ENCODE measurements at regions not wholly inside any gene's neighbourhood (a gene's known extent, or its start where the extent isn't known, plus 50 kb on each side); places are given as distances from the start of the nearest gene placed in this dataset.

DNA sequence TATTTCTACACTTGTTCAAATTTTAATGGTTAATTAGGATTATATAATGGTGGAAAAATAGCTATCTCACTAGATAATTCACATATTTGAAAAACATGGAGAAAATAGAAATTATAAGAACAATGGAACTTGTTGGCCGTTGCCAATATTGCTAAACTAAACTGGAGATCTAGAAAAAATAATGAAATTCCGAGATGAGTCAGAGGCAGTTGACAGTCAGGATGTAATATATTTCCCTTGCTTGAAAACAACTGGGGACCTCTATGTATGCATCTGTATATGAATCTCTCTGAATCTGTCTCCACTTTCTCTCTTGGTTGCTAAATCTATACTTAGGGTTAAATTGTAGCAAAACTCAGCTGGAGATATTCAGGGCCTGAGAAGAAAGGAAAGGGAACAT, 1108.2 kb upstream of the GJE1 start:
- TF ChIP-seq, protein P1, sequence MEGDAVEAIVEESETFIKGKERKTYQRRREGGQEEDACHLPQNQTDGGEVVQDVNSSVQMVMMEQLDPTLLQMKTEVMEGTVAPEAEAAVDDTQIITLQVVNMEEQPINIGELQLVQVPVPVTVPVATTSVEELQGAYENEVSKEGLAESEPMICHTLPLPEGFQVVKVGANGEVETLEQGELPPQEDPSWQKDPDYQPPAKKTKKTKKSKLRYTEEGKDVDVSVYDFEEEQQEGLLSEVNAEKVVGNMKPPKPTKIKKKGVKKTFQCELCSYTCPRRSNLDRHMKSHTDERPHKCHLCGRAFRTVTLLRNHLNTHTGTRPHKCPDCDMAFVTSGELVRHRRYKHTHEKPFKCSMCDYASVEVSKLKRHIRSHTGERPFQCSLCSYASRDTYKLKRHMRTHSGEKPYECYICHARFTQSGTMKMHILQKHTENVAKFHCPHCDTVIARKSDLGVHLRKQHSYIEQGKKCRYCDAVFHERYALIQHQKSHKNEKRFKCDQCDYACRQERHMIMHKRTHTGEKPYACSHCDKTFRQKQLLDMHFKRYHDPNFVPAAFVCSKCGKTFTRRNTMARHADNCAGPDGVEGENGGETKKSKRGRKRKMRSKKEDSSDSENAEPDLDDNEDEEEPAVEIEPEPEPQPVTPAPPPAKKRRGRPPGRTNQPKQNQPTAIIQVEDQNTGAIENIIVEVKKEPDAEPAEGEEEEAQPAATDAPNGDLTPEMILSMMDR (IDR thresholded peaks at IDR 0.05; ENCODE audit: insufficient read depth, low read depth, low read length, missing control alignments): no peak
- no peak overlapping the region for H3K4me3 ChIP-seq (ENCODE audit: low read depth, low read length)
- no peak for DNase-seq (ENCODE audit: low read depth)

DNA sequence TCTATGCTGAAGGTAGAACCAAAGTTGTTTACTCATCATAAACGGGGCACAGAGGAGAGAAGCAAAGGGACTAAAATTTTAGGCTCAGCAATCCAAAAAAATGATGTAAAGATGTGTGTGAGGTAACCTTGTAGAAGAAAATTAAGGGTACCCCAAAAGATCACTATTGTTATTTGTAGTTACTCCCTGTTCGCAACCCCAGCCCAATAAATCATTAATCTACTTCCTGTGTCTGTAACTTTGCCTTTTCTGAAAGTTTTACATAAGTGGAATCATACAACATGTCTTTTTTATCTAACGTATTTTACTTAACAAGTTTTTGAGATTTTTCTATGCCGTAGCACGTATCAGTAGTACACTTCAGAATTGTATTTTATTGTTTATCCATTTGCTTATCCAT, 1114.8 kb upstream of the GJE1 start:
- TF ChIP-seq, protein P1 (IDR thresholded peaks at IDR 0.05; ENCODE audit: insufficient read depth, low read depth, low read length, missing control alignments): no peak
- H3K4me3 ChIP-seq (ENCODE audit: low read depth, low read length): no peak overlapping the region
- no peak for DNase-seq (ENCODE audit: low read depth)

DNA sequence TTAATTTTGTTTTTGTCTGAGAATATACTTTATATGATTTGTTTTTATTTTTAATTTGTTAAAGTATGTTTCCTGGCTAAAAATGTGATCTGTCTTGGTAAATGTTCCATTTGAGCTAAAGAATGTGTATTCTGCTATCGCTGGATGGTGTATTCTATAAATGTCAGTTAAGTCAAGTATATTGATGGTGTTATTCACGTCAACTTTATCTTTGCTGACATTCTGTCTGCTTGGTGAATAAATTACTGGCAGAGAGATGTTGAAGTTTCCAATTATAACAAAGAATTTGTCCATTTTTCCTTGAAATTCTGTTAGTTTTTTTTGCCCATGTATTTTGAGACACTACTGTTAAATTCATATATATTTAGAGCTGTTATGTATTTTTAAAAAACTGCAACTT, 1131.8 kb upstream of the GJE1 start:
- TF ChIP-seq, protein P1 (IDR thresholded peaks at IDR 0.05; ENCODE audit: insufficient read depth, low read depth, low read length, missing control alignments): no peak
- no peak for DNase-seq (ENCODE audit: low read depth)
- H3K4me3 ChIP-seq (ENCODE audit: low read depth, low read length): no peak overlapping the region

DNA sequence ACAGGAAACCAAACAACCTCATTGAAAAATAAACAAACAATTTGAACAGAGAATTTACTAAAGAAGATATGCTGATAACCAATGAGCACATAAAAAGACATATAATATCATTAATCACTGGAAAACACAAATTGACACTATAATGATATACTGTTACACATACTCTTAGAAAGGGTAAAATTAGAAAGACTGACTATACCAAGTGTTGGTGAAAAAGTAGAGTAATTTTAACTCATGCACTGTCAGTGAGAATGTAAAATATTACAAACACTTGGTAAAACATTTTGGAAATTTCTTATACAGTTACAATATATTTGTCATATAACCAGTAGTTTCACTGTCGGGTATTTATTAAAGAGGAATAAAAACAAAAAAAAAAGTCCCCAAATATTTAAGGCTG, 1139.2 kb upstream of the GJE1 start:
- no peak overlapping the region for H3K4me3 ChIP-seq (ENCODE audit: low read depth, low read length)
- TF ChIP-seq, protein P1 (IDR thresholded peaks at IDR 0.05; ENCODE audit: insufficient read depth, low read depth, low read length, missing control alignments): no peak
- no peak for DNase-seq (ENCODE audit: low read depth)

DNA sequence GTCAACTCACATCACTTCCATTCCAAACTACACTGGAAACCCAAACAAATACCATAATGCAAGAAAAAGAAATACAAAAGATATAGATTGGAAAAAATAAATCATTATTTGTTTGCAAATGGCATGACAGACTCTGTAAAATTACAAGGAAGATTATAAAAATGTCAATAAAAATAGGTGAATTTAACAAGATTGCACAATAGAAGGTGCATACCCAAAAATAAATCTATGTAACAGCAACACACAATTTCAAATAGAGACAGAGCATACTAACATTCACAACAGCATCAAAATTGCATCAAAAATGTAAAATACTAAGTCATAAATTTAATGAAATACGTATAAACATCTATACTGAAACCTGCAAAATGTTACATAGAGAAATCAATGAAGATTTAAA, 1140.0 kb upstream of the GJE1 start:
- no peak for DNase-seq (ENCODE audit: low read depth)
- no peak overlapping the region for H3K4me3 ChIP-seq (ENCODE audit: low read depth, low read length)
- TF ChIP-seq, protein P1 (IDR thresholded peaks at IDR 0.05; ENCODE audit: insufficient read depth, low read depth, low read length, missing control alignments): no peak

DNA sequence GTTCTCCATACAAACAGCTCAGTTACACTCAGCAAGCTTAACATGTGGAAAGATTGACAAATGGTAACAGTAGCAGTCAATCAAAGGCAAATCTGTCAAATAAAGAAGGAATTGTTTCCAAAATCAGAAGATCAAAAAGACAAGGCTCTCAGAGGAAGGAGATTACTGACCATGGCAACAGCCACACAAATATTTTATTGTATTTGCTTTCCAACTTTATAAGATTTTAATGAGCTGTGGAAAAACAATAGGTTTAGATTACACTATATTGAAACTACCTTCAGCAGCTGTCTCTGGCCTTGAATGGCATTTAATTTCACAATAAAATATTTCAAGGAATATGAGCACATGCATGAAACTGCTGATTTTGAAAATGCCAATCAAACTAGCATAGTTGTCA, 1143.9 kb upstream of the GJE1 start:
- TF ChIP-seq, protein P1 (IDR thresholded peaks at IDR 0.05; ENCODE audit: insufficient read depth, low read depth, low read length, missing control alignments): no peak
- DNase-seq (ENCODE audit: low read depth): no peak
- no peak overlapping the region for H3K4me3 ChIP-seq (ENCODE audit: low read depth, low read length)

DNA sequence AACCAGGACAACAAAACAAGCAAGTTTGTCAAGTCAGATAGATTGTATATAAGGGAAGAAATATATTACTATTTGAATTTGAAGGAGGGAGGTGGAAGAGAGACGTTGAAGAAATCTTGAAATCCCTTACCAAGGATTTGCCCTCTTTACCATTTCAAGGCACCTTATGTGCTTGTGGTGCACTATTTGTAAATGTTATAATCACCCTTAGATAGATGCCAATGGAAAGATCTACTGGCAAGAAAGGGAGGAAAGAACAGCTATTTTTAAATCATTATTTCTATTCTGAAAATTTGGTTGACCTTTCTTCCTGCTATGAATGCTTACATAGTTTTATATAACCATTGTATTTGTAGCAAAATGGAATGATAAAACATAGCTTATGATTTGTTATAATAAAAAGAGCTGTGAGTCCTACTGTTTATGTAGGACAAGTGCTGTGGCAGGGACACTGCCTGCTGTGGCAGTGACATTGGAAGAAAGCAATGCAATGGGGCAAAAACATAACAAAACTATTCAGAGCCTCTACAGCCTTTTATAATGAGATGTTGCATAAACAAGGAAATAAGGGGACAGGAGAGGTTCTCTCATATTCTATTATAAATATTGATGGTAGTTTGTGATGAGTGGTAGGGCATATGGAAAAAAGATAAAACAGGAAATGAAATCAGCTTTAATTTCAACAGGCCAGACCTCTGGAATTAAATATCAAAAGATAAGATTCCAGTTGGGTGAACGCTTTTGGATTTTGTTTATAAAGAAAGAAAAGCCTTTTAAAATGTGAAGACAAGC, 1145.2 kb upstream of the GJE1 start:
- no peak for DNase-seq (ENCODE audit: low read depth)
- H3K4me3 ChIP-seq (ENCODE audit: low read depth, low read length): no peak overlapping the region
- TF ChIP-seq, protein P1 (IDR thresholded peaks at IDR 0.05; ENCODE audit: insufficient read depth, low read depth, low read length, missing control alignments): no peak

Data from GM12865 (cell line).